Fibroblast of mammary gland (primary cell): ENCODE measurements at regions not wholly inside any gene's neighbourhood (a gene's known extent, or its start where the extent isn't known, plus 50 kb on each side); places are given as distances from the start of the nearest gene placed in this dataset.

Experiments used
- DNase-seq: peaks from one replicate; pipeline ENCODE4 v3.0.0-alpha.2; 2010; ENCODE audit warnings: low read depth
- H3K4me3 ChIP-seq: 2 replicates; pipeline ENCODE4 v1.5.1; 2011; ENCODE audit warnings: low read depth, mild to moderate bottlenecking, low read length, moderate library complexity; ENCODE audit not compliant: control insufficient read depth
- CTCF ChIP-seq: conservative IDR thresholded peaks from 2 replicates; pipeline ENCODE4 v1.5.1; 2011; ENCODE audit warnings: low read depth, low read length, inconsistent platforms; ENCODE audit not compliant: control insufficient read depth, insufficient read depth

- TF ChIP-seq CTCF: no peak
- no peak overlapping the region for H3K4me3 ChIP-seq
Measured at GRCh38 chr21:18151046-18151445, 93.6 kb upstream of the CHODL start.

GRCh38 chr21:18148401-18148800 is 96.2 kb upstream of the CHODL start:
- TF ChIP-seq CTCF: no peak
- DNase-seq: no peak

More at GRCh38 chr21:18151046-18151445, 93.6 kb upstream of the CHODL start:
- DNase-seq: no peak

GRCh38 chr21:18147678-18148077 is 97.0 kb upstream of the CHODL start:
- DNase-seq: no peak
- TF ChIP-seq CTCF: no peak

More at GRCh38 chr21:18148401-18148800, 96.2 kb upstream of the CHODL start:
- H3K4me3 ChIP-seq: no peak overlapping the region

GRCh38 chr21:18146820-18147219 is 97.8 kb upstream of the CHODL start:
- no peak for DNase-seq
- TF ChIP-seq CTCF: no peak
- H3K4me3 ChIP-seq: no peak overlapping the region

More at GRCh38 chr21:18147678-18148077, 97.0 kb upstream of the CHODL start:
- H3K4me3 ChIP-seq: no peak overlapping the region

- H3K4me3 ChIP-seq: no peak overlapping the region
- TF ChIP-seq CTCF: no peak
- no peak for DNase-seq
Measured at GRCh38 chr21:18144339-18144738, 100.3 kb upstream of the CHODL start.

- H3K4me3 ChIP-seq: no peak overlapping the region
- no peak for DNase-seq
- TF ChIP-seq CTCF: no peak
Measured at GRCh38 chr21:18142655-18143054, 102.0 kb upstream of the CHODL start.

- DNase-seq: no peak
- no peak overlapping the region for H3K4me3 ChIP-seq
- no peak for TF ChIP-seq CTCF
Measured at GRCh38 chr21:18138507-18138906, 106.1 kb upstream of the CHODL start.
